ENCODE measurements at regions not wholly inside any gene's neighbourhood (a gene's known extent, or its start where the extent isn't known, plus 50 kb on each side); places are given as distances from the start of the nearest gene placed in this dataset.

GRCh38 chr22:45097061-45097460 is 66.7 kb upstream of the NUP50 start:
- TF ChIP-seq CTCF (IDR thresholded peaks at IDR 0.05) = no peak
- no peak for TF ChIP-seq POLR2A (IDR thresholded peaks at IDR 0.05)
